Body of pancreas (tissue), 4 donors: ENCODE measurements at regions not wholly inside any gene's neighbourhood (a gene's known extent, or its start where the extent isn't known, plus 50 kb on each side); places are given as distances from the start of the nearest gene placed in this dataset.

Source experiments
- POLR2A ChIP-seq, 3 donors: fragments of 450-650 bp; IDR thresholded peaks; one replicate each; pipeline ENCODE4 v1.6.1; 2016; ENCODE audit warnings: antibody characterized with exemption in 3 of 3, mild to moderate bottlenecking in 2 of 3
- TF ChIP-seq, protein P1 (sequence below), 7 experiments: fragments of 450-650 bp in 4 of 7; fragments of 200-600 bp in 3 of 7; sonication (generic) in 3 of 7; IDR thresholded peaks; one replicate each; pipeline ENCODE4 v1.5.1; 2016 to 2019; ENCODE audit warnings: antibody characterized with exemption in 7 of 7

DNA sequence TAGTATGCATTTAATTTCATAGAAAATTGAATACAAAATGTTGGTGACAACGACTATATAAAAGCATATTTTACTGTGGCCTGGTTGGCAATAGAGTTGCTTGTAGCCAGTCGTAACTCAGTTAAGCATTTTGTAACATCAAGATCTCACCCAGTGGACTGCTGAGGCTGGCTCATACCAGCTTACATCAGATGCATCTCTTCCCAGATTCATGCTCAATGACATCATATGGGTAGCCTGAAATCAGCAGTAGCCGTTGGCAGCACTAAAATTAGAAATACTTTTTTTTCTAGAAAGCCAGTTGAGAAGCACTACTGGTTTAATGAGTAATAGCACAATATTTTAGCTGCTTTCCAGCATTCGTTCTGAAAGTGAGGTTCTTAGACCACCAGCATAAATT is 341.2 kb downstream of the TECRL start:
- TF ChIP-seq, protein P1, sequence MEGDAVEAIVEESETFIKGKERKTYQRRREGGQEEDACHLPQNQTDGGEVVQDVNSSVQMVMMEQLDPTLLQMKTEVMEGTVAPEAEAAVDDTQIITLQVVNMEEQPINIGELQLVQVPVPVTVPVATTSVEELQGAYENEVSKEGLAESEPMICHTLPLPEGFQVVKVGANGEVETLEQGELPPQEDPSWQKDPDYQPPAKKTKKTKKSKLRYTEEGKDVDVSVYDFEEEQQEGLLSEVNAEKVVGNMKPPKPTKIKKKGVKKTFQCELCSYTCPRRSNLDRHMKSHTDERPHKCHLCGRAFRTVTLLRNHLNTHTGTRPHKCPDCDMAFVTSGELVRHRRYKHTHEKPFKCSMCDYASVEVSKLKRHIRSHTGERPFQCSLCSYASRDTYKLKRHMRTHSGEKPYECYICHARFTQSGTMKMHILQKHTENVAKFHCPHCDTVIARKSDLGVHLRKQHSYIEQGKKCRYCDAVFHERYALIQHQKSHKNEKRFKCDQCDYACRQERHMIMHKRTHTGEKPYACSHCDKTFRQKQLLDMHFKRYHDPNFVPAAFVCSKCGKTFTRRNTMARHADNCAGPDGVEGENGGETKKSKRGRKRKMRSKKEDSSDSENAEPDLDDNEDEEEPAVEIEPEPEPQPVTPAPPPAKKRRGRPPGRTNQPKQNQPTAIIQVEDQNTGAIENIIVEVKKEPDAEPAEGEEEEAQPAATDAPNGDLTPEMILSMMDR (IDR thresholded peaks at IDR 0.05) = no peak
- no peak for TF ChIP-seq POLR2A (IDR thresholded peaks at IDR 0.05)
